Lung (tissue), 11 donors: ENCODE measurements at regions not wholly inside any gene's neighbourhood (a gene's known extent, or its start where the extent isn't known, plus 50 kb on each side); places are given as distances from the start of the nearest gene placed in this dataset.

ENCODE experiments used
- ATAC-seq: fragments of 200-7000 bp; cut with Tn5 transposase; one replicate; pipeline ENCODE4 v1.9.1; 2020; ENCODE audit warnings: moderate number of reproducible peaks; ENCODE audit not compliant: insufficient read depth, low FRiP score
- DNase-seq, 3 donors: peaks; one replicate each; pipeline ENCODE4 v3.0.0-alpha.2; 2013 to 2017
- H3K27ac ChIP-seq, 2 donors: one replicate each; pipeline ENCODE4 v1.5.1; 2013; ENCODE audit warnings: mild to moderate bottlenecking in 2 of 2, moderate library complexity in 2 of 2, control low read depth in 1 of 2, inconsistent platforms in 1 of 2, low read depth in 1 of 2, low read length in 1 of 2
- H3K27me3 ChIP-seq, 3 donors: one replicate each; pipeline ENCODE4 v1.5.1; 2013; ENCODE audit warnings: low read length in 2 of 3; ENCODE audit not compliant: control insufficient read depth in 3 of 3, insufficient read depth in 3 of 3
- H3K36me3 ChIP-seq, 4 donors: one replicate each; pipeline ENCODE4 v1.5.1; 2013; ENCODE audit warnings: low read length in 4 of 4, mild to moderate bottlenecking in 1 of 4, moderate library complexity in 1 of 4; ENCODE audit not compliant: control insufficient read depth in 4 of 4, insufficient read depth in 4 of 4
- H3K4me1 ChIP-seq, 5 donors: one replicate each; pipeline ENCODE4 v1.5.1; 2013; ENCODE audit warnings: low read length in 5 of 5, mild to moderate bottlenecking in 2 of 5, moderate library complexity in 1 of 5; ENCODE audit not compliant: control insufficient read depth in 5 of 5, insufficient read depth in 5 of 5
- H3K4me3 ChIP-seq: one replicate; pipeline ENCODE4 v1.5.1; 2013; ENCODE audit warnings: mild to moderate bottlenecking, control low read depth, moderate library complexity
- H3K9ac ChIP-seq, 2 donors: one replicate each; pipeline ENCODE4 v1.5.1; 2013; ENCODE audit warnings: low read length in 2 of 2, control low read depth in 1 of 2; ENCODE audit not compliant: insufficient read depth in 1 of 2
- H3K9me3 ChIP-seq, 4 donors: one replicate each; pipeline ENCODE4 v1.5.1; 2013; ENCODE audit warnings: low read length in 3 of 4, mild to moderate bottlenecking in 1 of 4, moderate library complexity in 1 of 4; ENCODE audit not compliant: control insufficient read depth in 4 of 4, insufficient read depth in 3 of 4
- CTCF ChIP-seq: IDR thresholded peaks from 2 replicates; pipeline ENCODE4 v1.5.1; 2012; ENCODE audit warnings: mild to moderate bottlenecking; ENCODE audit errors: control extremely low read depth, extremely low read depth
- WGBS, 2 donors: extraction: QIAGEN DNeasy Blood & Tissue Kit; methylation state at CpG; one replicate each; pipeline ENCODE4 v1.1.7; 2013; 5-methylcytosine and 5-hydroxymethylcytosine counted together
- donor health status: control.
- donor health status: control.
- donor health status: Bipolar disorder and iron deficiency.
- donor health status: healthy.
- donor health status: DM: yes; HTN: yes; CAD: no.

- no peak for TF ChIP-seq CTCF
- Histone ChIP-seq H3K4me3 (no peak overlapping the region), H3K36me3 (no peaks in the 10 kb centered on the region), H3K4me1 (no peaks in the 10 kb centered on the region), H3K27ac (no peak overlapping the region), H3K27me3 (no peaks in the 10 kb centered on the region), H3K9me3 (no peaks in the 10 kb centered on the region), H3K9ac (no peak overlapping the region)
- DNase-seq (peak in 1 of 3 donors; percentile 4), ATAC-seq (no peak)
- 77 to 78% methylated on average over 4 of the region's 4 CpGs for WGBS, 2 donors
These were observed 73.7 kb downstream of the SPCS3 start for GRCh38 chr4:176393306-176394013.

GRCh38 chr4:176400816-176401461 lies 81.2 kb downstream of the SPCS3 start:
- no peak for TF ChIP-seq CTCF
- Histone ChIP-seq H3K9me3 (peaks cover 0 to 4% (median 0%) of the 10 kb centered on the region in 4 donors), H3K4me1 (no peaks in the 10 kb centered on the region), H3K9ac (no peak overlapping the region), H3K36me3 (no peaks in the 10 kb centered on the region), H3K4me3 (no peak overlapping the region), H3K27me3 (no peaks in the 10 kb centered on the region), H3K27ac (no peak overlapping the region)
- ATAC-seq: no peak
- WGBS, 2 donors: 80 to 90% methylated on average over 1 of the region's 1 CpG
- DNase-seq: no peak

GRCh38 chr4:176404621-176405020 lies 84.9 kb downstream of the SPCS3 start:
- Histone ChIP-seq H3K9ac (no peak overlapping the region), H3K4me1 (no peaks in the 10 kb centered on the region), H3K4me3 (no peak overlapping the region), H3K27me3 (no peaks in the 10 kb centered on the region), H3K9me3 (peaks cover 0 to 3% (median 1%) of the 10 kb centered on the region in 4 donors), H3K36me3 (no peaks in the 10 kb centered on the region), H3K27ac (no peak overlapping the region)
- 81 to 86% methylated on average over 4 of the region's 4 CpGs for WGBS, 2 donors
- DNase-seq (no peak), ATAC-seq (no peak)
- TF ChIP-seq CTCF: no peak
